Heart left ventricle (tissue), 13 donors: ENCODE measurements at regions not wholly inside any gene's neighbourhood (a gene's known extent, or its start where the extent isn't known, plus 50 kb on each side); places are given as distances from the start of the nearest gene placed in this dataset.

Source experiments
- CTCF ChIP-seq, 12 donors: fragments of 200-600 bp; sonication (generic) in 4 of 12; IDR thresholded peaks; one replicate each; pipeline versions ENCODE4 v1.5.0 to v1.8.0; 2018 to 2022; ENCODE audit warnings: antibody characterized with exemption in 12 of 12, mild to moderate bottlenecking in 5 of 12
- POLR2A ChIP-seq, 2 donors: fragments of 450-650 bp; IDR thresholded peaks; one replicate each; pipeline ENCODE4 v1.6.1; 2017; ENCODE audit warnings: antibody characterized with exemption in 2 of 2, mild to moderate bottlenecking in 2 of 2, moderate library complexity in 2 of 2
- donor health status: ischemic (EF 13 %, LVEDD 7.1; RV severe dilation, severe dysfunction).
- donor health status: DM: no; HTN: yes; CAD: no.
- donor health status: DM: no; HTN: no; CAD: no.
- donor health status: ischemic (EF 25% LVEDD 6.9; RV normal size, moderate dysfunction).
- donor health status: ischemic (EF 25% LVEDD 5.7; RV mildly dilated, moderate dysfunction).
- donor health status: ischemic (EF 35%, LVEDD 5.7; RV mildly dilated, moderate dysfunction).
- donor health status: nonischemic (EF 11% LVEDD 7.7; RV severe dilation, severe dysfunction).
- donor health status: DM: yes; HTN: yes; CAD: no.
- donor health status: PGD.
- donor health status: ischemic (EF 29% LVEDD 5.4; RV normal size, mild dysfunction).
- donor health status: nonischemic (EF 23%, LVEDD 6.1; RV moderate dilation, normal function).

- TF ChIP-seq CTCF (IDR thresholded peaks at IDR 0.05) (no peak), POLR2A (IDR thresholded peaks at IDR 0.05) (no peak)
Observed at GRCh38 chr11:115696563-115696962, 192.3 kb upstream of the CADM1 start.
